Uterus (tissue), 2 donors: ENCODE measurements at regions not wholly inside any gene's neighbourhood (a gene's known extent, or its start where the extent isn't known, plus 50 kb on each side); places are given as distances from the start of the nearest gene placed in this dataset.

ENCODE experiments used
- POLR2A ChIP-seq, 2 donors: fragments of 450-650 bp; IDR thresholded peaks; one replicate each; pipeline ENCODE4 v1.6.1; 2016; ENCODE audit warnings: antibody characterized with exemption in 2 of 2, mild to moderate bottlenecking in 1 of 2, moderate library complexity in 1 of 2
- TF ChIP-seq, protein P1 (sequence below), 4 experiments: fragments of 200-600 bp in 2 of 4; fragments of 450-650 bp in 2 of 4; sonication (generic) in 2 of 4; IDR thresholded peaks; one replicate each; pipeline ENCODE4 v1.5.1; 2016 to 2019; ENCODE audit warnings: antibody characterized with exemption in 4 of 4, mild to moderate bottlenecking in 2 of 4, moderate library complexity in 1 of 4

DNA sequence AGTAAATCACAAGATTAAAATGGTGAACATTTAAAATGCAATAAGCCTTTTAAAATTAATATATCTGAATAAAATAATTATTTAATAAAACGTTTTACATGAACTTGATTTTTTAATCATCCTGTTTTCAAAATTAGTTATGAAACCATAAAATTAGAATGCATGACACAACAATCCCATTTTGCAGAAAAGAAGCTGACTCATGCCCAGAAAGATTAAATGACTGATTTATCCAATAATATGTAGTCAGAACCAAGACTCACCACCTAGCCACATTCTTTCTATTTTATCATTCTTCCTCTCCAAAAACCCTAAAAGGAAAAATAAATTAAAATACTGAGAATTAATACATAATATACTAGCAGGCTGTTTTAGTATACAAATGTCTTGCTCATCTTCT, 83.0 kb upstream of the LGR5 start:
- TF ChIP-seq, protein P1, sequence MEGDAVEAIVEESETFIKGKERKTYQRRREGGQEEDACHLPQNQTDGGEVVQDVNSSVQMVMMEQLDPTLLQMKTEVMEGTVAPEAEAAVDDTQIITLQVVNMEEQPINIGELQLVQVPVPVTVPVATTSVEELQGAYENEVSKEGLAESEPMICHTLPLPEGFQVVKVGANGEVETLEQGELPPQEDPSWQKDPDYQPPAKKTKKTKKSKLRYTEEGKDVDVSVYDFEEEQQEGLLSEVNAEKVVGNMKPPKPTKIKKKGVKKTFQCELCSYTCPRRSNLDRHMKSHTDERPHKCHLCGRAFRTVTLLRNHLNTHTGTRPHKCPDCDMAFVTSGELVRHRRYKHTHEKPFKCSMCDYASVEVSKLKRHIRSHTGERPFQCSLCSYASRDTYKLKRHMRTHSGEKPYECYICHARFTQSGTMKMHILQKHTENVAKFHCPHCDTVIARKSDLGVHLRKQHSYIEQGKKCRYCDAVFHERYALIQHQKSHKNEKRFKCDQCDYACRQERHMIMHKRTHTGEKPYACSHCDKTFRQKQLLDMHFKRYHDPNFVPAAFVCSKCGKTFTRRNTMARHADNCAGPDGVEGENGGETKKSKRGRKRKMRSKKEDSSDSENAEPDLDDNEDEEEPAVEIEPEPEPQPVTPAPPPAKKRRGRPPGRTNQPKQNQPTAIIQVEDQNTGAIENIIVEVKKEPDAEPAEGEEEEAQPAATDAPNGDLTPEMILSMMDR (IDR thresholded peaks at IDR 0.05), result no peak
- TF ChIP-seq POLR2A (IDR thresholded peaks at IDR 0.05), result no peak
